AG08396 (cell line): ENCODE measurements at regions not wholly inside any gene's neighbourhood (a gene's known extent, or its start where the extent isn't known, plus 50 kb on each side); places are given as distances from the start of the nearest gene placed in this dataset.
"Not testable (repeated sequence)": the region's sequence is repeated elsewhere in the genome, so short reads cannot be mapped to it uniquely, and the experiment has no call there.

ENCODE experiments used
- DNase-seq: peaks from one replicate; pipeline ENCODE4 v3.0.0; 2012; ENCODE audit warnings: low spot score, mixed read lengths

DNA sequence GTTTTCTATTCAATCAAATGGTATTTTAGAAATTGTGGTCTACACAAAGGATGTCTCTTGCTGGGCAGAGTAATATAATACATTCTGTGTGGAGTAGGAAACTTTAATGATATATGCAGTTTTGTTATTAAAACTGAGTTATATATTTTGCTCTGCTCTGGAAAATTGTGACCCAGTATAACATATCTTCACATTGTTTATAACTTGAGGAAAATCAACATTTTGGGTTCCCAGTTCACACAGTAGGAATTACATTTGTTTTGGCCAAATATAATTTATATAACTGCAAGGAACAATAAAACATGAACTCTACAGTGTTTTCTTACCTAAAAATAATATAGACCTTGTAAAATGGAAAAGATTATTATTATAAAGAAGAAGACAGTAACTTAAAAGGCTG lies 372.4 kb downstream of the OSR1 start:
- DNase-seq: no peak

DNA sequence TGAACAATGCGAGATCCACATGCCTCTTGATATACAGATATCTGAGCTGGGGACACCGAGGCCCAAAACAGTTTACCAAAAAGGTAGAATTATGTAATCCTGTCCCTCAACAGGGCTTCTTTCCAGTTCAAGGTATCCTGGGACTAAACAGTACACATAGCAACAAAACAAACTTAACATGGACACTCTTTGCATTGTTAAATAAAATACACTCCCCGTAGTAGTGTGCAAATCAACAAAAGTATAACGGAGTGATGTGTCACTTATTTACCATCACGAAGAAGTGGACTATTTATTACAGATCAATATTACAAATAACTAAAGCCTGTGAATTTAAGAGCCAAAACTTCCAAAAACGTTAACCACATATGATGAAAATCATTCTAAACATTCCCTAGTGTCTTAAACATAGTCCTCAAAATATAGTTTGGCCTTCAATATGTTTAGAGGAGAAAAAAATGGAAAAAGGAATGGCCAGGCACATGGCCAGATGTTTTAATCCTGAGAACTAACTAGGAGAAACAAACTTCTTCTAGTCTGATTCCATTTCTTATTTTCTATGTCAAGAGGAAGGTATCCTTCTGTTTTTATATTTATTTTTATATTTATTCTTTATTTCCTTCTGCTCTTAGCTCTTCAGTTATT lies 377.5 kb downstream of the OSR1 start:
- no peak for DNase-seq

DNA sequence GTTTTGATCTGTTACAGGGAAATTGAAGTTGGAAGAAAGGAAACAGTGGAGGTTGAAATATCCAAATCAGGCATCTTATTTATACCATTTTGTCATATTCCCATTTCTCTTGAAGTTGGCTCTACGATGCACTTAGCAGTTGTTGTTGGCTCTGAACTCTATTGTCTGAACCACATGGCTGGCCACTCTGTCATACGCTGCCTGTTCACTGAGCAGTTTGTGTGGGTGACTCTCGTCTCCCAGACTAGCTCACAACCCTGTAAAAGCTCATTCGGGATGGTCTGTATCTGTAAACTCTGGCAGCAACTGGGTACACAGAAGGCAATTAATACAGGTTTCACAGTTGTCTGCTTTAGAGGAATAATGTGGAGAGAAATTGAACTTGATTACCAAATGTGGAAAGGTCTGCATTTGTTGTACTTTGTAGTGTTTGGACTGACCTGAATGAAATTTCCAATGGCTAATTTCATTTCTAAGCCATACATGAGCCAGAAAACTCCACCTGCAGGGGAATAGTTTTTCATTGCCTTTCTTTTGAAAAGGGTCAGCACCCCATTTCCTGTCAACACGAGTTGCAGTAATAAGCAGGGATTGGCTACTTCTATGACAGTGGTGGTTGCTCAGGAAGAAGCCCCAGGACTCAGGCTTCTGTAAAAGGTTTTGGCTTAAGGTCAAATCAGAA lies 378.2 kb downstream of the OSR1 start:
- DNase-seq: no peak

DNA sequence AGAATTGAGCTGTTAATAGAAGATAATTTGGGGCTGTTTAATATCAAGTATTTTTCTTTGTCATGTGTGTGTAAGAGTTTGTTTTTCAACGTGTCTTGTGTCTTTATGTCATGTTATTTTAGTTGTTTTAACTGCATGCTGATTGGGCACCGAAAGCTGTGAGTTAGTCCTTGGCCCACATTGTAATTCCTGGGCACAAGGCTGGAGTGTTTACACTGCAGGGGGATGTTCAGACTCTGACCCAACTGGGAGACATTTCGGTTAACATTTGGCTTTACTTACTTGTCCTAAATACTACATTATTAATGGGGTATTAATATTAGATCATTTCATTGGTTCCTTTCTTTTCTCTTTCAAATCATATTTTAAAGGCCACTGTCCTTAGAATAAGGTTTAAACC lies 381.0 kb downstream of the OSR1 start:
- no peak for DNase-seq

DNA sequence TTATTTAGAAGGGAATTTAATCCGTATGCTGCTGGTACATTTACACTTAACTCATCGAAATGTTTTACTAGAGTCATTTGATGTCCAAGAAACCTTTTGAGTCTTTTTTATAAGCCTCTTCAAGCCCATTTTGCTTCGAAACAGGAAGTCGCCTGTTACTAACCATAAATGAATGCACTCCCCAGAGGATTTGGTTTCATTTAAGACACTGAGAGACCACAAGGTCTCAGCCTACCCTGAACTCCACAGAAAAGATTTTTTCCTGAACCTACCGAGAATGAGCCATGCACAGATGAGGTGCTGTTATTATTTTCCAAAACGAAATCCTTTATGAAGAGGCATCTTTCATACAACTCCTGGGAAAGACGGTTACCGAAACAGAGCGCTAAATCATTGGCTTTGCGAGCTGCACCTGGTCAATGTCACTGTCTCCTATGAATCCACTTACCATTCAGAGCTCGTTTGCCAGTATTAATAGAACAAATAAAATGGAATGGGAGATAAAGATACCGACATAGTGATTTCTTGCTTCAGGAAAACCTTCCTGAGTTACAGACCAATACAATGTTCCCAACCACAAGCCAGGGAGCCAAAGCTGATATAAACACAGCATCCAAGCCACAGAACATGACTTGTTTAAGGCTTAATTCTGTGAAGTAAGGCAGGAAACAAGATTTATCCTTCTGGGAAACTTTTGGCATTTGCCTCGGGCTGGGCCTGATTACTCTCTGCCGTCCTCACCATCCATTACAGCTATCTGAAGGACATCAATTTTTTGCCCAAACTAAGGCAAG lies 382.1 kb downstream of the OSR1 start:
- peak; percentile 30 for DNase-seq

DNA sequence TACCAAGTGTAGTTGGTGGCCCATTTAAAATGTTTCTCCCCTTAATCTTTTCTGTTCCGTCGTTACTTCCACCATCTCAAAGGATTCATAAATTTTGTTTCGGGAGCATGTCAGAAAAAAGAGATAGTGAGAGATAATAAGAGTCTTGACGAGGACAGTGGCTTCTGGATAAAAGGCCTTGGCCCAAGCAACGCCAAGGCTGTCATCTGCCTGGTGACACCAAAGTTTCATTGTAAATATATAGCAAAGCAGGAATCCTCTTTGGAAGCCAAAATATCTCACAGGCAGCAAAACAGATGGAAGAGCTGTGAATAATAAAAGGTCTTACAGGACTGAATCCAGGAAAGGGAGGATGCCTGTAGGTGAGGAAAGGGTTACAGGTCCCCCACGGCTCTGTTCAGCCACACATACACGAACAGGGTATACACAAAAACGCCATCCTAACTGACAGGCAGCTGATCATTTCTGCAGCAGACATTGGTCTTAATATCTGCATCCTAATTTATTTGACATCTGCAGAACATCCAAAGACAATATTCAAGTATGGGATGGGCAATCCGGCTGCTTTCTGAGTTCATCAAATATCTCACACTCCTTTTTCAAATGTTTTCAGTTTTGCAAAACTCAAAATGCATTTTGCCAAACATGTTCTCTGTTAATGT lies 382.8 kb downstream of the OSR1 start:
- no peak for DNase-seq

DNA sequence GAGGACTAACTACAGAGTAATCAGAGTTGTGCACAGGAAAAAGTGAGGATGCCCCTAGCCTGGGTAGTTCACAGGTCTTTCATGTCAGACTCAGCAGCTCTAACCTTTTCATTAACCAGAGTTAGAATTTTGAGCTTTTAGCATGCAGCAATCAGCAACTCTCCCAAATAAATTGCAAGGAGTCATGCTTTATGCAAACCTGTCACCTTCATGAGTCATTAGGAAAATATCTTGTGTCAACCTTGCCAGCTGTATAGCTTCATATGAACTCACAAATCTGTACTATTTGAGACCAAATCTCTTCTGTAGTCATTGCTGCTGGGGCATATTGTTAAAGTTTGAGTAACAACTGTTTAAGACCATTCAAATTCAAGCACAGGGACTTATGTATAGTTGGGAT lies 382.3 kb upstream of the NT5C1B start:
- no peak for DNase-seq

DNA sequence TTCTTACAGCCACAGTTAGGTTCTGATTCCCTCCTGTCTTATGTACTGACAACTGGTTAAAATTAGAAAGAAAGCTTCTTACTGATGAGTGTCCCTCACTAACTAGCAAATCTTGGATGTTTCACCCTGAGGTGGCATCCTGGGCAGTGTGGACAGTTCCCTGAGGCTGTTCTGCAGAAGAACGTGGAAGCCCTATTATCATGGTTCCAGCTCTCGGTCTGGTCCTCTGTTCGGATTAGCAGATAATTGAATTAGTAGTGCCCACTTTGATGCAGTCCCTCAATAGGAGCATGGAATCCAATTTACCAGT lies 381.7 kb upstream of the NT5C1B start:
- no peak for DNase-seq

DNA sequence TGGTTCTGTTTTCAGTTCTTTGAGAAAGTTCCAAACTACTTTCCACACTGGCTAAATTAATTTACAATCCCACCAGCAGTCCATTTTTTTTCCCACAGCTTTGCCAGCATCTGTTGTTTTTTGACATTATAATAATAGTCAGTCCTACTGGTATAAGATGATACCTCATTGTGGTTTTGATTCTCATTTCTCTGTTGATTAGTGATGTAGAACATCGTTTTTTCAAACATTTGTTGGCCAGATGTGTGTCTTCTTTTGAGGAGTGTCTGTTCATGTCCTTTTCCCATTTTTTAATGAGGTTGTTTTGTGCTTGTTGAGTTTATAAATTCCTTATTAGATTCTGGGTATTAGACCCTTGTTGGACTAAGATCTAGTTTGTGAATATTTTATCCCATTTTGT lies 376.8 kb upstream of the NT5C1B start:
- DNase-seq: no peak

DNA sequence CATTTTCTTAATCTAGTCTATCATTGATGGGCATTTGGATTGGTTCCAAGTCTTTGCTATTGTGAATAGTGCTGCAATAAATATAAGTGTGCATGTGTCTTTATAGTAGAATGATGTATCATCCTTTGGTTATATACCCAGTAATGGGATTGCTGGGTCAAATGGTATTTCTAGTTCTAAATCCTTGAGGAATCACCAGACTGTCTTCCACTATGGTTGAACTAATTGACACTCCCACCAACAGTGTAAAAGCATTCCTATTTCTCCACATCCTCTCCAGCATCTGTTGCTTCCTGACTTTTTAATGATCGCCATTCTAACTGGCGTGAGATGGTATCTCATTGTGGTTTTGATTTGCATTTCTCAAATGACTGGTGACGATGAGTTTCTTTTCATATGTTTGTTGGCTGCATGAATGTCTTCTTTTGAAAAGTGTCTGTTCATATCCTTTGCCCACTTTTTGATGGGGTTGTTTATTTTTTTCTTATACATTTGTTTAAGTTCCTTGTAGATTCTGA lies 374.4 kb upstream of the NT5C1B start:
- not testable (repeated sequence) for DNase-seq

DNA sequence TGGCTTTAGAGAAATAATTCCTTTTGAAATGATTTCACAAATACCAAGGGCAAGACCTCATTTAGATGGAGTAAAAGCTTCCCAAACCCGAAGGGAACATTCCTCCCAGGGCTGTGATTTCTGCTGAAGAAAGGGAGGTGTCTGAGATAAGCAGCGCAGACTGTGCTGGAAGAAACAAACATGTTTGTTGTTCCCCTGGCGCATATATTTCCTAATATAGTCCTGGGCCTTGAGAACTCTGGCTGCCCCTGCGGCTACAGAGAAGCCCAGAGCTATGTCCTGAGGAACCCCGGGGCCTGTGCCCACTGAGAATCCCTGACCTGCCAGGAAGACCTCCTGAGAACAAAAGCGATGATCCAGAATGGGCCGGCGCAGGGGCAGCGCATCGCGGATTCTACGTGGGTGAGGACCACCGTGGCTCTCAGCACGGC lies 372.6 kb upstream of the NT5C1B start:
- DNase-seq: no peak

DNA sequence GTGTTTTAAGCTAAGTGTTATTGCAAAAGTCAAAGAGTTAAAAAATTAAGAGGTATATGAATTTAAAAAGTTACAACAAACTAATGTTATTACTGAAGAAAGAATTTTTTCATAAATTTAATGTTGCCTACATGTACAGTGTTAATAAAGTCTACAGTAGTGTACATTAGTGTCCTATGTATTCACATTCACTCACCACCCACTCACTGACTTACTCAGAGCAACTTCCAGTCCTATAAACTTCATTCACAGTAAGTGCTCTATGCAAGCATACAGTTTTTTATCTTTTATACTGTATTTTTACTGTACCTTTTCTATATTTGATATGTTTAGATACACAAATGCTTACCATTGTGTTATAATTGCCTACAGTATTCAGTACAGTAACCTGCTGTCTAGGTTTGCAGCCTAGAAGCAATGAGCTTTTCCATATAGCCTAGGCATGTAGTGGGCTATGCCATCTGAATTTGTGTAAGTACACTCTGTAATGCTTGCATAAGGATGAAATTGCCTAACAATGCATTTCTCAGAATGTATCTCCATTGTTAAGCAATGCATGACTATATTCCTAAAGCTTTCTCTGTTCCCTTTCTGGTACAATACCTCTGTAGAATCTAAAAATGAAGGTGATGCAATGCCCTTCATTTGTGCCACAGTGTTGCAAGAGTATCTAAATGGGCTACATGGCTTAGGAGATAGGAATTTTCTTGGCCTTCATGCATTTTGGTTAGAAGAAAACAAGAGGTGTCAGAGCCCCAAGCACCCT lies 370.8 kb upstream of the NT5C1B start:
- DNase-seq: no peak

DNA sequence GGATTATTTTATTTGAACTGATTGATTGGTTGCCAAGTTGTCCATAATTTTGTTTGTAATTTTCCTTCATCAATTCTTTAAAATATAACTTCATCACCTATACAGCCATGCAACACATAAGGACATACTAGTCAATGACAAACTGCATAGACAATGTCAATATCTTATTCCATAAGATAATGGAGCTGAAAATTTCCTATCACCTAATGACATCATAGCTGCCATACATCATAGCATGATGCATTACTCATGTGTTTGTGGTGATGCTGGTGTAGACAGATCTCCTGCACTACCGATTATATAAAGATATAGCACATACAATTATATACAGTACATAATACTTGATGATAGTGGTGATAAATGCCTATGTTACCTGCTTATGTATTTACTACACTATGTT lies 369.8 kb upstream of the NT5C1B start:
- DNase-seq: no peak

DNA sequence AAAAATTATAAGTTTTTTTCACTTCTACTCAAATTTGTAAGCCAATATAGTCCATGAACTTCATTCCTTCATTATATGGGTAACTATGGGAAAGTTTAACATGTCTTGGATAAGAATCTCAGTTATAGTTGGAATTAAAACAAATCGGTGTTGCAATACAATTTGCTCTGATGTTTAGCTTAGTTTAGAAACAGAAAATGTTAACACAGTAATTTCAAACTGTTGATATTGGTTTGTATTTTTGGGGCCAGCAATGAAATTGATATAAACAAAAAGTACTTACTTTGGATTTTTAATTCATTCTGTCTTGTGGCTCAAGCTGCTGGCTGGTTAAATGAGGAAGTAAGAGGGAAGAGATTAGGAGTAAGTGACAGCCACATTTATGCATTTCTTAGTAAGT lies 368.5 kb upstream of the NT5C1B start:
- no peak for DNase-seq

DNA sequence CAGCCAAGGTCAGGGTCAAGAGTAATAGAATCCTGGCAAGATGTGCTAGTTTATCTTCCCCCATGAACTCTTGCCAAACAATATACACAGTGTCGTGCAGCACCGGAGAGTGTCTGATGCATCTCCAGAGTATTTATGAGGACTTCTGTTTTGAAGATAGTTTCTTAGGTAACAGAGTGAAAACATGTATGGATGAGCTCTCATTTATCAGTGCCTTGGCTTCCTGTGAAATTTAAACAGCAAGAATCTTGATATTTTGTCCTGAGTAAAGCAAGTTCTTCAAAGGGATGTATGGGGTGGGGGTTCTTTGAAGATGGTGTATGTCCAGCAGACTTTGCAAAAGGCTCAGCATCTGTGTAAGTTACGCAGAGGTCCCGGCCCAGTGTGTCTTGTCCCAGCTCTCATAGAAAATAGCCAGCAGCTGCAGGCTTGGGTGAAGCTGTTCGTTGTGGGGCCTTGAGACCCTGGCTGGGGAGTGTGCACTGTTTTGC lies 361.0 kb upstream of the NT5C1B start:
- peak; percentile 59 for DNase-seq

DNA sequence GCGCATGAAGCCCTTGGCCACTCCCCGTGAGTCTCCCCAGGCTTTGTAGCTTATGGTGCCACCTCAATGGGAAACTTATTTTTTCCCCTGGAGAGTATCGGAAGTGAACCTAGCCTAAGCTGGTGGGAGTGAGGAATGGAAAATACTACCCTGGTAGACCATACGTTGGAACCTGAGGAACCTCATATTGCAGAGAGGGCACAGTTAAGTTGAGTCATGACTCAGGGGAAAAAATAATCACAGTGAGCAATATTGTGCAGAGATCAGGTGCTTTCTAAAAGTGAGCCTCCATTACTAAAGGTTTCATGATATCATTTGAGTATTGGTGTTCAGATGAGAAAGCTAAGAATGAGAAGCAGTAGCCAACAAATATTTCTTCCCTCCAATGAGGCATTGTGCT lies 360.5 kb upstream of the NT5C1B start:
- no peak for DNase-seq

DNA sequence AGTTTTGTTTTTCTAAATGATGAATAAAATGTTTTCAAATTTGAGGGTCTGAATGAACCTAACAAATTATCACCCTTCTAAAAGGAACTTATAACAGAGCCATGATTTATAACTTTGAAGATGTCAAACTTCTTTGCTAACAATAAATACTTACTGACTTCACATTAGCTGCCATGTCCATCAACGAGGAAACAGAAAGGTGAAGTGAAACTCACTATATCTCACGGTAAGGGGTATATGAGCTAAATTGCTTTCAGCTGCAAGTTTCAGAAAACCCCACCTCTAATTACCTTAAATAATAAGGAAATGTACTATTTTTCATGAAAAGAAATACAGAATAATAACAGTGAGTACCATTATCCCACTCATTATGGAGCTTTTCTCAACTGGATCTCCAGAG lies 350.8 kb upstream of the NT5C1B start:
- no peak for DNase-seq

DNA sequence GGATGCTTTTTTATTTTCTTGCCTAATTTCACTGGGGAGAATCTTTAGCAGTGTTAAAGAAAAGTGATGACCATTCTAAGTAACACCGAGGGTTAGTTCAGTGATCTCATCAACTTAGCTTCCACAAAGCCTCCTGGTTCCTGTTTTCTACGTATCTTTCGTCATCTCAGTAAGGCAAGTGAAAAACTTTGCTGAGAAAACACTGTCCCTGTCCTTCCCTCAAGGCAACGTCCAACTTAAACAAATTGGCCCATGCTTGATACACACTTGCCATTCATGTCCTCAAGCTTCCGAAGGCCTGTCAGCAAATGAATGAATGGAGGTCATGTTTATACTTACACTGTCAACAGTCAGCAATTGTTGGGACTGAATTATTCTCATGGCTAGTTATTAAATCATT lies 350.4 kb upstream of the NT5C1B start:
- DNase-seq: not testable (repeated sequence)

DNA sequence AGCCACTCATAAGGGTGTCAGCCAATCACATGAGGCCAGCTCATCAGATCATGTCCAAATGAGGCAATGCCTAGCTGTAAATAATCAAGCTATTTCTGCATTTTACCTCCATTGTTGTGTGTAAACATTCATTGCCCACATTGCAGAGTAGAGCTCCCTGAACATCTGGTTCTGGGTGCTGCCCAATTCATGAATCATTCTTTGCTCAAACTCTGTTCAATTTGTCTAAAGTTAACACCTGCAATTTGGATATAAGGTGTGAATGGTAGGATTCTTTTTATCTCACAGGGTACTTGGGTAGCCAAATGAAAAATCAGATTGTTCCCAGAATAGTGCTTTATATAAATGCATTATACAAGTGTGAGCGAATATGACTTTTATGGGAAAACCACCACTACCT lies 345.5 kb upstream of the NT5C1B start:
- DNase-seq: no peak

DNA sequence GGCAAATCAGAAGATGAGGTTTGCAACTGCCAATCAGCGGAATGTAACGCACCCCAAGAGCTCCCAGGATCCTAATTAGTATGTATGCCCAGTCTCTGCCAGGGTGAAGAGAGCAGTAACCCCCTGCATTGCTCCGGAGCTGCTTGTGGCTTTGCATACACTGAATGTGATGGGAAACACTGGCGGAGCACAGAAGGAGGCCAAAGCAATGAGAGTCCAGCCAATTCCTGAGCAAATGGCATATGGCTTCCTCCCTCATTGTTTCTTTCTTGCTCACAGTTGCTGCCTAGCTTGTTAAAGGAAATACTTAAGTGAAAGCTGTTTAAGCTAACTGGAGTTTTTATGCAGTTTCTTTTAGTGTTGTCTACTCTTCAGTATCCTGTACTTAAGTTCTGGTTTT lies 343.5 kb upstream of the NT5C1B start:
- DNase-seq: no peak

DNA sequence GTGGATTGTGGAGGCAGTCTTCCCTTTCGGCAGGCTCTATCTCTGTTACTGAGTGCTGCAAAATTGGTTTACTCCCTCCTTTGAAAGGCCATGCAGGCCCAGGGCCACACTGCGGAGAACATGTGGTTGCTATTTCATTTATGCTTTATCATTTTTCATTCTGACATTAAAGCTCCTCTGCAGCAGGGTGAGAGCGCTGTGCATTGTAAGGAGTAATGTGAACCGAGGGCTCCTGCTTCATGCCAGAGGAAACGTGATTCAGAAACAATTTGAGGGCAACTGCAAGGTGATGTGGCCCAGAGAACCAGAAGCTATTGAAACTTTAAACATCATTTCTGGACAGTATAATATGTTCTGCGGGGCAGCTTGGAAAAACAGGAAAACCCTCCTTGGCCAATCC lies 341.6 kb upstream of the NT5C1B start:
- no peak for DNase-seq
